DMS153 treated with DMSO at 0.1 percent for 48 hours (cell line): ENCODE measurements at regions not wholly inside any gene's neighbourhood (a gene's known extent, or its start where the extent isn't known, plus 50 kb on each side); places are given as distances from the start of the nearest gene placed in this dataset.

Experiments
- DNase-seq: peaks from one replicate; lab custom pipeline; 2025; ENCODE audit not compliant: unreplicated experiment; lab: John Stamatoyannopoulos, UW

GRCh38 chr7:84631913-84632312 lies 437.3 kb upstream of the SEMA3A start:
- no peak for DNase-seq

DNA sequence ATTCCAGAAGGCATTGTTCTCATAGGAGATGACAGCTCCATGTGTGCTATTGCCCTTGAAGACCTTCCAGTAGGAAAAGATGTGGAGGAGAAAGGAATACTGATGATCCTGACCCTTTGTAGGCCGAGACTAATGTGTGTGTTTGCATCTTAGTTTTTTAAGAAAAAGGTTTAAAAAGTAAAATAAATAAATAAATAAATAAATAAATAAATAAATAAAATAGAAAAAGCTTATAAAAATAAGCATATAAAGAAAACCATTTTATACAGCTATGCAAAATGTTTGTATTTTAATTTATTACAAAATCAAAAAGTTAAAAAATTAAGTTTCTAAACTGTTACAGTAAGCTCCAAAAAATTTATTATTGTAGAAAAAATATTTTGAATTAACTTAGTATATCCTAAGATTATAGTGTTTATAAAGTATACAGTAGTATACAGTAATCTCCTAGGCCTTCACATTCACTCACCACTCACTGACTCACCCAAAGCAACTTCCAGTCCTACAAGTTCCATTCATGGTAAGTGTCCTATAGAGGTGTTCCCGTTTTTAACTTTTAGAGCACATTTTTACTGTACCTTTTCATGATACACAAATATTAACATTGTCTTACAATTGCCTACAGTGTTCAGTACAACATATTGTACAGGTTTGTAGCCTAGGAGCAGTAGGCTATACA lies 435.2 kb upstream of the SEMA3A start:
- DNase-seq, result no peak

DNA sequence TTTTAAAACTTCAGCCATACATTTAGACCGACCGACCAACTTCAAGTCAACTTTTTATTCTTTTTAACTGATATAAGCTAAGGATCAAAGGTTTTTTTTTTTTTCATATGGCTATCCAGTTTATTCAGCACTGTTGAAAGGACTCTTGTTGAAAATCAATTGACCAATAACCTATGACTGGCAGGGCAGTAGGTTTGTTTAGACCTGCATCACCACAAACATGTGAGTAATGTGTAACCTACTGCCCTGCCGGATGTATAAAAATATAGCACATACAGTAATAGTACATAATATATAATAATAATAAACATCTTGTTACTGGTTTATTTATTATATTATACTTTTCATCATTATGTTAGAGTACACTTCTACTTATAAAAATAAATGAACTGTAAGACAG lies 434.6 kb upstream of the SEMA3A start:
- no peak for DNase-seq

GRCh38 chr7:84627250-84627649 lies 432.7 kb upstream of the SEMA3A start:
- DNase-seq, result no peak

DNA sequence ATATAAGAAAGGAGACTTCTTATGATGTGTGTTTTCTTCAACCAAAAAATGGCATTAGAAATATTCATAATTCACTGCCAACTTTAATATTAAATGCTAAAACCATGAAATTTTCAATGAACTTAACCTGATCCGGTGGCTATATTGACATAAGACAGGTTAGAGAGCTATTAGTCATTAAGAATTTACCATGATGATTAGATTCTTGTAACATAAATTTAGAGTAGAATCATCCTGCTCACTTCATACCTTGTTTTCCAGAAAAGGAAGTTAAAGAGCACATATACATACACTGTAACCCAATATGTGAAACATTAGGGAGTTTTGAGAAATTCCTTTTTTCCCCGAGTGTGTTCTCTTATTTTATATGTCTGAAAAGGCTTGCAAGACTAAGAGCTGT lies 430.3 kb upstream of the SEMA3A start:
- no peak for DNase-seq

- no peak for DNase-seq
These were observed 429.9 kb upstream of the SEMA3A start for GRCh38 chr7:84624527-84624926.

GRCh38 chr7:84617265-84618030 lies 422.9 kb upstream of the SEMA3A start:
- DNase-seq, result no peak

GRCh38 chr7:84614821-84615501 lies 420.4 kb upstream of the SEMA3A start:
- DNase-seq, result no peak

DNA sequence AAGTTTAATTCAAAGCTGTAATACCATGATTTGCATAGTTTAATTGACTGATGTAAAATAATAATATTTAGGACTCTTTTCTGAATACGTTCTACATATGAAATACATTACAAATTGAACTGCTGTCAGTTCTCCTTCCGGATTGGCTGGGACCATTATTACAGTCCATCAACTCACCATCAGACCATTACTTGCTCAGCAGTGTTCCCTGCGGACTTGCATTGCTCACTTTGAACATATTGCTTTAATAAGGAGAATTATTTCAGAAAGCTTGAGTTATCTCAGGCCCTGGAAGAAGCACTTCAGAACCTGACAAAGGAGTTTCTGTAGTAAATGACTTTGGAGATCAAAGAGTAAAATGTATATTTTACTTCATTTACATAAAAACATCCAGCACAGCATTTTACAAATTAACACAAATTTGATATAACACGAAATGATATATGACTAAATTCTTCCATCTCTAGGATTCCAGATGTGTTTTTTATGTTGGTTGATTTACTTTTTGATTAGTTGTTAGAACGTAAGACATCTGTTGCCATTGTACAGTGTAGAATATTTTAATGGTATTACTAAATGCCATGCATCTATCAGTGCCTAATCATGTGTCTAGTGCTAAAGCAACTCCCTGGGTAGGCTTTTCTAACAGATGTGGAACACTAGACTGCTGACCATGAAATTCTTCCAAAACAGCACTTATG lies 418.5 kb upstream of the SEMA3A start:
- no peak for DNase-seq

DNA sequence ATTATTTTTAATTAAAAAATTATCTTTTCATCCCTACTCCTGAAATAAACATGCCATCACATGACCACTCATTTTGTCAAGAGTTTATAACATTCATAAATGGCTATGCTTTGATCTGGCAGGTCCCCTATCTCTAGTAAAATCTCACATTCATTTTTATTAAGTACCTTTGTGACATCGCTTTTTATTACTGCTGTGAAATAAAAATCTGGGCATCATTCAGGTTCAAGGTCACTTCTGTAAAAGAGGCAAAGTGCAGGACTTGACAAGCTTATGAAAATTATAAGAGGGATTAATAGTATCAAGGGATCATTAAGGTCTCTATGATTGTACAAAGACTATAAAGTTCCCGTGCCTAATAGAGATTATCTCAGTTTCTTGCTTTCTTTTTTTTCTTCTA lies 416.8 kb upstream of the SEMA3A start:
- DNase-seq, result no peak

DNA sequence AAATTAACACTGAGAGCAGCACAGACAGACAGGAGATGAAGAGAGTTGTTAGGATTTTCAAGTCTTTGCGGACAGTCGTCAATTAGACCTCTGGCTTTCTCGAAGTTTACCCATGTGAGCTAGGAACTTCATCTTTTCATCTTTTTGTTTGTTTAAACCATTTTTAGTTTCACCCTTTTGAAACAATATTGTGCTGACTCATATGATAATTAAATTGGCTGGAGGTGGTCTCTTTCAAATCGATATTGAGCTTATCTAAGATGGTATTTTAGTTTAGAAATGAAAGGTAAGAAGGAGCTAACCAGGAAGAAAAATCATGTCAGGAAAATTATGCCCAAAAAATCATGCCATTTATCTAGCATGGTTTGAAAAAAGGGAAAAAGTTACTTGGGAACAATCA lies 415.8 kb upstream of the SEMA3A start:
- DNase-seq, result no peak

DNA sequence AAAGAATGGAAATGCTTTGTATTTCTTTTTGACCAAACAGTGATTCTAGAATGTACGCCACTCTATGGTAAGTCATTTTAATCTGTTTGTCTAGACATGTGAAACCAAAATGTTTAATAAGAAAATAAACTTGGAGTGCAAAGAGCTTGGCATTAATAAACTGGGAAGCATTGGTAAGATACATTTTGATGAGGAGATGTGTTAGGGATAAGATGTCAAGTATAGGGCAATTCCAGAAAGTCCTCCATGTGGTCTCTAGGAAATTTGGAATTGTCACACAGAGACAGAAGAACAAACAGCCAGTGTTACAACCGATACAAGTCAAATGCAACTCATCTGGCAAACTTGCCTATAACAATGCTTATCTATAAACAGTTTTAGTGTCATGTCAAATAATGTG lies 410.7 kb upstream of the SEMA3A start:
- DNase-seq, result no peak

GRCh38 chr7:84603545-84603944 lies 409.0 kb upstream of the SEMA3A start:
- no peak for DNase-seq

GRCh38 chr7:84595026-84595425 lies 400.4 kb upstream of the SEMA3A start:
- no peak for DNase-seq

DNA sequence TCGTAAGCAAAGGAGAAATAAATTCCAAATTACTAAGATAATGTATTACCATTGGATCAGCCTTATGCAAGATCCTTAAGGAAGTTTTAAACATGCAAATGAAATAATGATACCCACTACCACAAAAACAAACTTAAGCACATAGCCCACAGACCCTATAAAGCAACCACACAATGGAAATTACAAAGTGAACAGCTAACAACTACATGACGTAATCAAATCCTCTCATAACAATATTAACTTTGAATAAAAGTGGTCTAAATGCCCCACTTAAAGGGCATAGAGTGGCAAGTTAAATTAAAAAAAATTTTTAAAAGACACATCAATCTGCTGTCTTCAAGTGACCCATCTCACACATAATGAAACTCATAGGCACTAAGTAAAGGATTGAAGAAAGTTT lies 397.3 kb upstream of the SEMA3A start:
- DNase-seq, result no peak

DNA sequence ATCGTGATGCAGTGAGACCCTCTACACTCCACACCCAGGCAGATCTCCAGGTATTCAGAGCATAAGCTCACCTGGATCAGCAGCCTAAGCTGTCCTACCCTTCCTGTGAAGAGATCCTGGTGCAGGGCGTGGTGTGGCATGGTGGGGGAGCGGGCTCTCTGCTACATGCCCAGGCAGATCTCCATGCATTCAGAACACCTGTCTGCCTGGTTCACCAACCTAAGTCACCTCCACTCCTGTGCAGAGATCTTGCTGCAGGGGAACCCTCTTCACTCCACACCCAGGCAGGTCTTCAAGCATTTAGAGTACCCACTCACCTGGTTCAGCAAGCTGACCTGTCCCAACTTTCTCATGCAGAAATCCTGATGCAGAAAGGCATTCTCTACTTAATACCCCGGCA lies 394.4 kb upstream of the SEMA3A start:
- DNase-seq, result no peak

- no peak for DNase-seq
These were observed 388.7 kb upstream of the SEMA3A start for GRCh38 chr7:84583331-84583730.

DNA sequence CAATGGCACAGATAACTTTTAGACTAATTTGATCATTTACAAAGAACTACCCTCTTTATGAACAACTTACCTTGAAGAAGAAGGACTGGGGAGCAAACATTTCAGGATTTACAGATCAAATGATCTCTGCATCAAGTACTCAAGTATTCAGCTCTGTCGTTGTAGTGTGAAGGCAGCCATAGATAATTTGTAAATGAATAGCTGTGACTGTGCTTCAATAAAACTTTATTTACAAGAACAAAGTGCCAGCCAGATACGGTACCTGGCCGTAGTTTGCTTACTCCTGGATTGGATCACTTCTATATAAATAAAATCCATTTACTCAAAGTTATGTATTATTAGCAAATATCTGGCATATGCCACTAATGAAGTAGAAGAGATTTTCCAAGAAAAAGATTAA lies 388.2 kb upstream of the SEMA3A start:
- no peak for DNase-seq

DNA sequence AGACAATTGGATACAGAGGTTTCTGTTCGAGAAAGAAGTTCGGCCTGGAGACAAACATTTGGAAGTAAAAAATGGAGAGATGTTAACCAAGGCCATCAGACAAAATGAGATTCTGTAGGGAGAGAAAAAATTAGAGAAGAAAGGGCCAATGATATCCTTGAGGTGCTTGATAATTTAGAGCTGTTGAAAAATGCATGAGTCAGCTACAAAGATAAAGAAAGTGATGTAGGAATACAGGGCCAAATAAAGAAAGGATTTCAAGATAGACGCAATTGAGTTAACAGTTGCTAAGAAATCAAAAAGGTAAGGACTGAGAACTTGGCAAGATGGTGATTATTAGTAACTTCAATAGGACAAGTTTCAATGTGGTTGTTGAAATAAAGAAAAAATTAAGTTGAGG lies 384.2 kb upstream of the SEMA3A start:
- no peak for DNase-seq

DNA sequence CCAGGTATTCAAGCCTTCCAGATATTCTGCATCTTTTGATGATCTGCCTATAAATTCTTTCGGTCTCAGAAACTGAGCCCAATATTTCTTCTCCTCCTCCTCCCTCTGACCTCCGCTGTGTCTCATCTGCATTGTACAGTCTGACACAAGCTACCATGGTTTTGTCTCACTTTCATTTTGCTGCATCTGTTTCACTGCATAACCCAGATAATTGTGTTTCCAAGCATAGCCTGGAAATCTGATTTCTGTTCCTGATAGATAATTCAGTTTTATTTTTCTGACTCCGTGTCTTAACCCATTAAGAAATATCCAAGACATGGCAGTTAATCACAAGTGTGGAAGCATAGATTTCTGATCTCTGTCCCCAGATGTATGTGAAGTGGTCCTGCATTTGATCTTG lies 374.2 kb upstream of the SEMA3A start:
- DNase-seq, result no peak

- DNase-seq, result no peak
These were observed 370.9 kb upstream of the SEMA3A start for GRCh38 chr7:84565345-84566074.
